Right hindlimb (tissue), 1 donor: ENCODE measurements at regions not wholly inside any gene's neighbourhood (a gene's known extent, or its start where the extent isn't known, plus 50 kb on each side); places are given as distances from the start of the nearest gene placed in this dataset.

ENCODE experiments used
- DNase-seq: peaks from one replicate; pipeline ENCODE4 v3.0.0-alpha.2; 2018

- DNase-seq = no peak
Measured at GRCh38 chr9:118215549-118215948, 511.3 kb downstream of the TLR4 start.

GRCh38 chr9:118222375-118222774, 518.2 kb downstream of the TLR4 start:
- peak; percentile 17 for DNase-seq

- DNase-seq = no peak
Measured at GRCh38 chr9:118223111-118223510, 518.9 kb downstream of the TLR4 start.

GRCh38 chr9:118230329-118230728, 526.1 kb downstream of the TLR4 start:
- DNase-seq = no peak

- DNase-seq = no peak
Measured at GRCh38 chr9:118236625-118237024, 532.4 kb downstream of the TLR4 start.

- no peak for DNase-seq
Measured at GRCh38 chr9:118238139-118238538, 533.9 kb downstream of the TLR4 start.

DNA sequence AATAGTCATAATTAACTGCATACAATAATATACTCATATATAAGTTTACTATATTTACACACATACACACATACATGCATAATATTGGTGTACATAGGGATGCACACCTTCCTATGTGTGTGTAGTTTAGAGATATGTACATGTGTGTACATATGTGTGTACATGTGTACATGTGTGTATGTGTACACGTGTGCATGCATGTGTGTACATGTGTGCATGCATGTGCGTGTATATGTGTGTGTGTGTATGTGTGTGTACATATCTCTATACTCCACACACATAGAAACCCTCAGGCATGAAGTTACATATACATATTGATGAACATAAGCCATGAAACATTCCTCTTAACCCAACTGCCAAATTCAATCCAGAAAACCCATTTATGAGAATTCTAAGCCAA, 547.8 kb downstream of the TLR4 start:
- DNase-seq = no peak

GRCh38 chr9:118262191-118262590, 558.0 kb downstream of the TLR4 start:
- no peak for DNase-seq

DNA sequence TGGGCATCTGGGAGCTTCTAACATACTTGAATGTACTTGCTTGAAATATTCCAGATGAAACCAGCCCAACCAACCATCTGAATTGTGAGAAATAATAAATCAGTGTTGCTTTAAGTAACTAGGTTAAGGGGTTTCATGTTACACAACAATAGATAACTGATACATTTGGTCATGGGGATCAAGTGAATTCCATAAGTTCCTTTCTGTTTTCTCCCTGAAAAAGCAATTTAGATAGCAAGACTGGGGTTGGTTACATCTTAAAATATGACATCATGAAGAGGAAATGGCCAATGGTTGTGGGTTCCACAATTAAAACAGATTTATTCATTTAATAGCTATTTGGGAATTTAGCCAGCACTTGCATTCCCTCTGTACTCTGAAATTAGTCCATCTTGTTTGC, 559.7 kb downstream of the TLR4 start:
- no peak for DNase-seq

GRCh38 chr9:118268046-118268445, 563.8 kb downstream of the TLR4 start:
- DNase-seq = no peak

DNA sequence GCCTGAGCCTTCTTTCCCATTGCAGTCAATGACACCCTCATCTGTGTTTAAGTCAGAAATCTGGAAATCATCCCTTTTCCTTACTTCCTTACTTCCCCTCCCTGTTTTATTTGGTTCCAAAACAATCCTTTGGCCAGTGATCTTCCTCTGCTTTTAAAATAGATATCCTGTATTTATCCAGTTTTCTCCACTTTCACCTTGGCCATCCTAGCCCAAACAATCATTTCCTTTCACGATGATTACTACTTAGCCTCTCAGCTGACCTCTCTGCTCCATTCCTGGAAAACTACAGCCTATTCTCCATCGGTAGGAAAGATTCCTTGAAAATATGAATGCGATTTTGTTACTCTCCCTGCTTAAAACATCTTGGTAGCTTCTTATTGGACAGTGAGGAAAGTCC, 565.4 kb downstream of the TLR4 start:
- no peak for DNase-seq

GRCh38 chr9:118271331-118271730, 567.1 kb downstream of the TLR4 start:
- DNase-seq = no peak

DNA sequence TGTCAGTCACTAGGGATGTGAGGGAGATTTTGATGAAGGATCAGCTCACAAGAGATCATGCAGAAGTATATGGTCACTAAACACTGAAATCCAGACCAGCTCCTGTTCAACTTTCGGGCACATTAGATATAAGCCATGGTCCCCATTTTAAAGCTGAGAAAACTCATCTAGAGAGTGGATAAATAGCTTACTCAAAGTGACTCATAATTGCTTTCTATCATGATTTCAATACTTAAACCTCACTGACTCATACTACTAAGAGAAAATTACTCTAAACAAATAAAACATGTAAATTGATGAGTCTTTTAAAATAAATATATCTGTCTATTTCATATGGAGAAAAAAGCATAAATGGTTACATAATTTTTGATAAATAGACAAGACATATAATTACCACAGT, 567.7 kb downstream of the TLR4 start:
- no peak for DNase-seq

- no peak for DNase-seq
Measured at GRCh38 chr9:118273048-118273447, 568.8 kb downstream of the TLR4 start.

GRCh38 chr9:118276784-118277183, 572.6 kb downstream of the TLR4 start:
- no peak for DNase-seq

DNA sequence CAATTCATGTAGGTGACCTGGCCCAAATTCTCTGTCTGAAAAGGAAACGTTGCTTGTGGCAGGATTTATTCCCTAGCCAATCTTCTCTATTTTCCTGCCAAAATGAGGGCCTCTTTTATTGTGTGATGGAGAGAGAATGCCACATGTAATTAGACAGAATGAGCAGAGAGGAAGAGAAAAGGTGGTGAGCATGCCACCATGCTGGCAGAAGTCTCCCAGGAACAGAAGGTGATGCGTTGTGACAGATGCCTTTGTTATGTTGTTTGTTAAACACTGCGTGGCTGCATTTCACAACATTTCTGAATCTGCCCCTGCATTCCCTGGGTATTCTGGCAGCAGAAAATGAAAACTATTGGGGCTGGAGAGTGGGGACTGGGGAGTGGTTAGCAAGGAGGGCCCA, 577.6 kb downstream of the TLR4 start:
- no peak for DNase-seq

- DNase-seq = no peak
Measured at GRCh38 chr9:118283488-118283887, 579.3 kb downstream of the TLR4 start.

DNA sequence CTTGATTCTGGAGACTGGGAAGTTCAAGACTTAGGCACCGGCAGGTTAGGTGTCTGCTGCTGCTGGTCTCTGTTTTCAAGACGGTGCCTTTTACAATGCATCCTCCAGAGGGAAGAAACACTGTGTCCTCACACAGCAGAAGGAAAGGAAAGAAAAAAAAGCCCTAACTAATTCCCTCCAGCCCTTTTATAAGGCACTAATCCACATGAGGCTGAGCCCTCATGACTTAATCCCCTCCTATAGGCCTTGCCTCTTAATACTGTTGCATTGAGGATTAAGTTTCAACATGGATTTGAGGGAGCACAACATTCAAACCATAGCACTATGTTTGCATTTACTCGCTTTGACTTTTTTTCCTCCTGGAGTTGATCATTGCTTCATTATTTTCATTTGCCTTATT, 585.9 kb downstream of the TLR4 start:
- no peak for DNase-seq

- DNase-seq = no peak
Measured at GRCh38 chr9:118295413-118295812, 591.2 kb downstream of the TLR4 start.

DNA sequence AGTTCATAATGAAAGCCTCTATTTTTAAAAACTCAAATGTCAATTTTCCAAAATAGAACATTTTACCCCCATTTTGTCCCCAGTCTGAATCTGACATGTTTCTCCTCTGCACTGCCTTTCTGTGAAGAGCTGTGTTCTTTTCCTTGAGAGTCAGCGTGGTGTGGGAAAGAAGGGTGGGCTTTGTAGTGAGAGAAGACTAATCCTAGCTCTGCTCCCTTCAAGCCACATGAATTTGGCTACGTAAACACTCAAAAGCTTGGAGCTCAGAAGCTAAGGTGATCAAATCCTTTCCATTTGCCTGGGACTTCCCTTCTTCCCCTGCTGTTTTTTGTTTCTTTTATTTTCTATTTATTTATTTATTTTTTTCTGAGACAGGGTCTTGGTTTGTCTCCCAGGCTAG, 598.5 kb downstream of the TLR4 start:
- no peak for DNase-seq

DNA sequence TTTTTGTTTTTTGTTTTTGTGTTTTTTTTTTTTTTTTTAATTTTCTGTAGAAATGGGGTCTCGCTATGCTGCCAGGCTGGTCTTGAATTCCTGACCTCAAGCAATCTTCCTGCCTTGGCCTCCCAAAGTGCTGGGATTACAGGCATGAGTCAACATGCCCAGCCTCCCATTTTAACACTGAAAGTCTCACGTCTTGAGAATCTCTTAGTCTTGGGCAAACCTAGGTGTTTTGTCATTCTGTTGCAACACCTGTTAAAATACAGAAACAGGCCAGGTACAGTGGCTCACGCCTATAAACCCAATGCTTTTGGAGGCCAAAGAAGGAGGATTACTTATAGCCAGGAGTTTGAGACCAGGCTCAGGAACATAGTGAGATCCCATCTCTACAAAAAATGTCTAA, 599.0 kb downstream of the TLR4 start:
- no peak for DNase-seq

GRCh38 chr9:118305331-118305730, 601.1 kb downstream of the TLR4 start:
- no peak for DNase-seq

DNA sequence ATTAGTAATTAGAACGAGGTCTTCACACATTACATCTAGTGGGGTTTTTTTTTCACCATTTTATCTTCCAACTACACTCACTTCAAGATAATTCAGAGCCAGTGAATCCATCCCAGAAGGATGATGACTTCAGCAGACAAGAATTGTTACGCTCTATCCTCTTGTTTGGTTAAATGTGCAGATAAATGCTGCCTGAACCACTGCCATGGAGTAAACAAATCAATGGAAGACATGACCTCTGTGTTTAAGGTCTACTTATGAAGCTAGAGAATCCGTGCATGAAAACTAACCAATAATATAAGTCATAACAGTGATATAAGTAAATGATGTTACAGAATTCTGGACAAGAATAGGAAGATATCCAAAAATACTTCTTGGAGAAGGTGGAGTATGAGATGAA, 602.6 kb downstream of the TLR4 start:
- DNase-seq = no peak

DNA sequence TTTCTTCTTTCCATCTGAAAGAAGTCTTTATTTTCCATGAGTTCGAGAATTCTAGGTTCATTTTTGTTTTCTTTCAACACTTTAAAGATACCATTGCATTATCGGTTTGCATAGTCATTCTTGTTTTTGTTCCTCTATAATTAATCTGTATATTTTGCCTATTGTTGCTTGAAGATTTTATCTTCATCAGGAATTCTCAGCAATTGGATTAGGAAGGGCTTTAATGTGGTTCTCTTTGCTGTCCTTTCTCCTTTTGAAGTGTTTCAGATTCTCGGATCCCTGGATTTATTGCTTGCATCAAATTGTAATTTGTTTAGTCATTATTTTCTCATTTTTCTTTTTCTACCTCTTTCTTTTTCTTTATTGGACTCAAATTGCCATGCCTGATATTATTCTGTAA, 609.8 kb downstream of the TLR4 start:
- no peak for DNase-seq

DNA sequence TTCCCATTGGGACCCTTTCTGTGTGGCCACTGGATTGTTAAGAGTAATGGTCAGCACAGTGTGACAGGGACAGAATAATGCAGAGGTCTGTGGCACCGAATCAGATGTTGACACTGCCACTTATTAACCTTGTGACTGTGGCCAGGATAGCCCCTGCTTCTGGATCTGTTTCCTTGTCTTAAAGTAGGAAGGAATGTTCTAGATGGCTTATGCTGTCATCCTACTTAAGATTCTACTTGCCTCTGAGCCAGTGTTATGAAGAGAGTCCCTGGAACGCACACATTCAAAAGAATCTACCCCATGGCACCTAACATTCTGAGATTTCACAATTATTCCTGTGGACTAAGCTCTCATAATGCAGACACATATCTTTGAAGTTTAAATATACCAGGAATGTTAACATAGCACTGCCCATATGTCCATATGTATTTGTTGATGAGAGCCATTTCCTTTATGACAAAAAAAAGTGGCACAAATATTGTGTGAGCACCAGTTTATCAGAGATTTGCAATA, 612.7 kb downstream of the TLR4 start:
- DNase-seq = no peak
